Panc1 (cell line): ENCODE measurements at regions not wholly inside any gene's neighbourhood (a gene's known extent, or its start where the extent isn't known, plus 50 kb on each side); places are given as distances from the start of the nearest gene placed in this dataset.

Experiments
- ATAC-seq: fragments of 200-7000 bp; cut with Tn5 transposase; 2 replicates; pipeline ENCODE4 v1.9.1; 2020; ENCODE audit warnings: mild to moderate bottlenecking, moderate library complexity
- BruUV-seq: library from RNA; stranded (reverse); fragments of 400-500 nt; replicated peaks from 2 replicates; lab custom pipeline; 2021; lab: Mats Ljungman, UMichigan
- CTCF ChIA-PET: fragments of 300-600 bp; sonication (Branson Sonifier 250); formaldehyde crosslinking; loops from one replicate; lab custom pipeline; 2022; ENCODE audit warnings: antibody characterized with exemption; lab: Charles Lee
- POLR2A ChIA-PET: fragments of 300-600 bp; sonication (Branson Sonifier 250); formaldehyde crosslinking; loops from one replicate; lab custom pipeline; 2022; ENCODE audit warnings: antibody characterized with exemption; lab: Charles Lee
- DNase-seq: peaks from one replicate; pipeline ENCODE4 v3.0.0-alpha.2; 2010; ENCODE audit warnings: low read depth, low spot score
- H3K27ac ChIP-seq: 2 replicates; pipeline ENCODE4 v1.5.1; 2011; ENCODE audit warnings: mild to moderate bottlenecking, low read length, inconsistent platforms
- H3K27me3 ChIP-seq: fragments of 200-500 bp; sonication (Bioruptor generic); 2 replicates; pipeline ENCODE4 v1.6.0; 2014; ENCODE audit warnings: low read length, inconsistent platforms; ENCODE audit not compliant: control insufficient read depth, insufficient read depth
- H3K36me3 ChIP-seq: fragments of 200-500 bp; sonication (Bioruptor generic); 2 replicates; pipeline ENCODE4 v1.5.1; 2014; ENCODE audit warnings: inconsistent platforms, mild to moderate bottlenecking, low read length, moderate library complexity; ENCODE audit not compliant: control insufficient read depth, insufficient read depth
- H3K4me1 ChIP-seq: 2 replicates; pipeline ENCODE4 v1.5.1; 2011; ENCODE audit warnings: inconsistent platforms, mild to moderate bottlenecking, low read length, moderate library complexity; ENCODE audit not compliant: control insufficient read depth, insufficient read depth
- H3K4me3 ChIP-seq, 2 experiments: 2 replicates each; pipeline ENCODE4 v1.5.1; 2011 to 2012; ENCODE audit warnings: low read depth in 2 of 2, low read length in 2 of 2, mild to moderate bottlenecking in 2 of 2, inconsistent platforms in 1 of 2, moderate library complexity in 1 of 2
- H3K9me3 ChIP-seq: fragments of 200-500 bp; sonication (Bioruptor generic); 2 replicates; pipeline ENCODE4 v1.5.1; 2014; ENCODE audit warnings: low read depth, mild to moderate bottlenecking, inconsistent platforms, low read length, moderate library complexity; ENCODE audit not compliant: control insufficient read depth, insufficient read depth
- CTCF ChIP-seq: fragments of 450-650 bp; IDR thresholded peaks from 2 replicates; pipeline ENCODE4 v1.5.1; 2017; ENCODE audit warnings: mild to moderate bottlenecking
- POLR2AphosphoS5 ChIP-seq: IDR thresholded peaks from 2 replicates; pipeline ENCODE4 v1.6.1; 2012; ENCODE audit warnings: mild to moderate bottlenecking, low read depth, low read length, moderate library complexity
- SIN3A ChIP-seq: IDR thresholded peaks from 2 replicates; pipeline ENCODE4 v1.6.1; 2012; ENCODE audit warnings: low read depth, mild to moderate bottlenecking, low read length, moderate library complexity, borderline replicate concordance; ENCODE audit not compliant: insufficient read depth
- TCF7L2 ChIP-seq: IDR thresholded peaks from 2 replicates; pipeline ENCODE4 v1.6.1; 2011; ENCODE audit warnings: mild to moderate bottlenecking, low read depth, low read length, inconsistent platforms
- in situ Hi-C: cut with HindIII; loops from 2 replicates; pipeline ENCODE4 v1.10.0; 2016; ENCODE audit warnings: low sequenced_read_pairs, low pct_unique_long_range_greater_than_20kb
- intact Hi-C: fragments of 100-400 bp; cut with micrococcal nuclease; formaldehyde crosslinking; loops from one replicate; pipeline ENCODE4 v1.10.0; 2022; ENCODE audit not compliant: unreplicated experiment
- TF ChIP-seq, protein P1 (sequence below), 2 experiments: IDR thresholded peaks; 2 replicates each; pipeline ENCODE4 v1.6.1; 2011 to 2012; ENCODE audit warnings: low read depth in 2 of 2, control low read depth in 1 of 2, low read length in 1 of 2, mild to moderate bottlenecking in 1 of 2, moderate library complexity in 1 of 2; ENCODE audit not compliant: insufficient read depth in 1 of 2

GRCh38 chr2:126187668-126188067 is 468.3 kb upstream of the GYPC start:
- no peak overlapping the region for H3K4me3 ChIP-seq
- H3K36me3 ChIP-seq: no peaks in the 10 kb centered on the region
- BruUV-seq: no TSS peak
- intact Hi-C loops: no loop called here
- ChIA-PET POLR2A (no interaction called here), CTCF (no interaction called here)
- H3K9me3 ChIP-seq: no peaks in the 10 kb centered on the region
- no peak overlapping the region for H3K27ac ChIP-seq
- H3K27me3 ChIP-seq: no peaks in the 10 kb centered on the region
- DNase-seq (no peak), ATAC-seq (no peak)
- no peaks in the 10 kb centered on the region for H3K4me1 ChIP-seq
- TF ChIP-seq SIN3A (no peak), POLR2AphosphoS5 (no peak), CTCF (no peak), TCF7L2 (no peak)
- TF ChIP-seq, protein P1, sequence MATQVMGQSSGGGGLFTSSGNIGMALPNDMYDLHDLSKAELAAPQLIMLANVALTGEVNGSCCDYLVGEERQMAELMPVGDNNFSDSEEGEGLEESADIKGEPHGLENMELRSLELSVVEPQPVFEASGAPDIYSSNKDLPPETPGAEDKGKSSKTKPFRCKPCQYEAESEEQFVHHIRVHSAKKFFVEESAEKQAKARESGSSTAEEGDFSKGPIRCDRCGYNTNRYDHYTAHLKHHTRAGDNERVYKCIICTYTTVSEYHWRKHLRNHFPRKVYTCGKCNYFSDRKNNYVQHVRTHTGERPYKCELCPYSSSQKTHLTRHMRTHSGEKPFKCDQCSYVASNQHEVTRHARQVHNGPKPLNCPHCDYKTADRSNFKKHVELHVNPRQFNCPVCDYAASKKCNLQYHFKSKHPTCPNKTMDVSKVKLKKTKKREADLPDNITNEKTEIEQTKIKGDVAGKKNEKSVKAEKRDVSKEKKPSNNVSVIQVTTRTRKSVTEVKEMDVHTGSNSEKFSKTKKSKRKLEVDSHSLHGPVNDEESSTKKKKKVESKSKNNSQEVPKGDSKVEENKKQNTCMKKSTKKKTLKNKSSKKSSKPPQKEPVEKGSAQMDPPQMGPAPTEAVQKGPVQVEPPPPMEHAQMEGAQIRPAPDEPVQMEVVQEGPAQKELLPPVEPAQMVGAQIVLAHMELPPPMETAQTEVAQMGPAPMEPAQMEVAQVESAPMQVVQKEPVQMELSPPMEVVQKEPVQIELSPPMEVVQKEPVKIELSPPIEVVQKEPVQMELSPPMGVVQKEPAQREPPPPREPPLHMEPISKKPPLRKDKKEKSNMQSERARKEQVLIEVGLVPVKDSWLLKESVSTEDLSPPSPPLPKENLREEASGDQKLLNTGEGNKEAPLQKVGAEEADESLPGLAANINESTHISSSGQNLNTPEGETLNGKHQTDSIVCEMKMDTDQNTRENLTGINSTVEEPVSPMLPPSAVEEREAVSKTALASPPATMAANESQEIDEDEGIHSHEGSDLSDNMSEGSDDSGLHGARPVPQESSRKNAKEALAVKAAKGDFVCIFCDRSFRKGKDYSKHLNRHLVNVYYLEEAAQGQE (IDR thresholded peaks at IDR 0.05; ENCODE audit: insufficient read depth in 1 of 2, low read depth in 2 of 2, low read length in 1 of 2): no peak
- in situ Hi-C loops: no loop called here

- DNase-seq (no peak), ATAC-seq (no peak)
- in situ Hi-C loops (no loop called here), intact Hi-C loops (no loop called here)
- Histone ChIP-seq H3K27ac (no peak overlapping the region), H3K4me1 (no peaks in the 10 kb centered on the region), H3K9me3 (no peaks in the 10 kb centered on the region), H3K4me3 (no peak overlapping the region), H3K36me3 (no peaks in the 10 kb centered on the region), H3K27me3 (no peaks in the 10 kb centered on the region)
- BruUV-seq: no TSS peak
- POLR2A ChIA-PET: no interaction called here
- CTCF ChIA-PET: no interaction called here
- TF ChIP-seq CTCF (no peak), SIN3A (no peak), TCF7L2 (no peak), POLR2AphosphoS5 (no peak)
- TF ChIP-seq, protein P1 (IDR thresholded peaks at IDR 0.05; ENCODE audit: insufficient read depth in 1 of 2, low read depth in 2 of 2, low read length in 1 of 2): no peak
Observed at GRCh38 chr2:126189527-126189926, 466.4 kb upstream of the GYPC start.
